RWPE2 (cell line): ENCODE measurements at regions not wholly inside any gene's neighbourhood (a gene's known extent, or its start where the extent isn't known, plus 50 kb on each side); places are given as distances from the start of the nearest gene placed in this dataset.
"Not testable (repeated sequence)": the region's sequence is repeated elsewhere in the genome, so short reads cannot be mapped to it uniquely, and the experiment has no call there.

ENCODE experiments used
- ATAC-seq: fragments of 200-7000 bp; cut with Tn5 transposase; 3 replicates; pipeline ENCODE4 v1.9.1; 2021; ENCODE audit warnings: low read depth
- DNase-seq: peaks from one replicate; pipeline ENCODE4 v3.0.0-alpha.2; 2020; ENCODE audit warnings: low spot score
- H3K27ac ChIP-seq: fragments of 450-650 bp; 2 replicates; pipeline ENCODE4 v1.5.1; 2017; ENCODE audit warnings: mild to moderate bottlenecking; ENCODE audit not compliant: poor library complexity, severe bottlenecking
- H3K27me3 ChIP-seq: fragments of 250-450 bp; sonication (Bioruptor Pico); 2 replicates; pipeline ENCODE4 v1.5.1; 2021; ENCODE audit warnings: mild to moderate bottlenecking, moderate library complexity; ENCODE audit not compliant: insufficient read depth, poor library complexity, severe bottlenecking
- H3K36me3 ChIP-seq: fragments of 250-450 bp; sonication (Bioruptor Pico); 2 replicates; pipeline ENCODE4 v1.5.1; 2020; ENCODE audit warnings: low read depth, mild to moderate bottlenecking, moderate library complexity
- H3K4me1 ChIP-seq: fragments of 250-450 bp; sonication (Bioruptor Pico); 2 replicates; pipeline ENCODE4 v1.5.1; 2021; ENCODE audit warnings: mild to moderate bottlenecking, moderate library complexity; ENCODE audit not compliant: insufficient read depth, poor library complexity, severe bottlenecking
- H3K4me3 ChIP-seq: fragments of 250-450 bp; sonication (Bioruptor Pico); 2 replicates; pipeline ENCODE4 v1.5.1; 2021; ENCODE audit warnings: mild to moderate bottlenecking, moderate library complexity; ENCODE audit not compliant: severe bottlenecking
- H3K9me3 ChIP-seq: fragments of 250-450 bp; sonication (Bioruptor Pico); 2 replicates; pipeline ENCODE4 v1.5.1; 2021; ENCODE audit warnings: mild to moderate bottlenecking, moderate library complexity; ENCODE audit not compliant: severe bottlenecking
- CTCF ChIP-seq: fragments of 450-650 bp; IDR thresholded peaks from one replicate; pipeline ENCODE4 v1.5.1; 2017; ENCODE audit warnings: mild to moderate bottlenecking, moderate library complexity; ENCODE audit not compliant: poor library complexity, severe bottlenecking

GRCh38 chr13:44052780-44053184 is 173.1 kb downstream of the LACC1 start:
- Histone ChIP-seq H3K4me1 (no peaks in the 10 kb centered on the region), H3K27me3 (no peaks in the 10 kb centered on the region), H3K4me3 (no peak overlapping the region), H3K36me3 (no peaks in the 10 kb centered on the region), H3K9me3 (no peaks in the 10 kb centered on the region), H3K27ac (no peak overlapping the region)
- ATAC-seq = no peak
- DNase-seq = no peak
- no peak for TF ChIP-seq CTCF

GRCh38 chr13:44053208-44053607 is 173.5 kb downstream of the LACC1 start:
- H3K27me3 ChIP-seq = no peaks in the 10 kb centered on the region
- DNase-seq = no peak
- no peak overlapping the region for H3K4me3 ChIP-seq
- H3K4me1 ChIP-seq = no peaks in the 10 kb centered on the region
- no peak for TF ChIP-seq CTCF
- no peak overlapping the region for H3K27ac ChIP-seq
- no peaks in the 10 kb centered on the region for H3K36me3 ChIP-seq
- no peaks in the 10 kb centered on the region for H3K9me3 ChIP-seq
- ATAC-seq = no peak

- no peak for ATAC-seq
- no peak for TF ChIP-seq CTCF
- H3K27me3 ChIP-seq = no peaks in the 10 kb centered on the region
Observed at GRCh38 chr13:44054525-44054924, 174.8 kb downstream of the LACC1 start.

DNA sequence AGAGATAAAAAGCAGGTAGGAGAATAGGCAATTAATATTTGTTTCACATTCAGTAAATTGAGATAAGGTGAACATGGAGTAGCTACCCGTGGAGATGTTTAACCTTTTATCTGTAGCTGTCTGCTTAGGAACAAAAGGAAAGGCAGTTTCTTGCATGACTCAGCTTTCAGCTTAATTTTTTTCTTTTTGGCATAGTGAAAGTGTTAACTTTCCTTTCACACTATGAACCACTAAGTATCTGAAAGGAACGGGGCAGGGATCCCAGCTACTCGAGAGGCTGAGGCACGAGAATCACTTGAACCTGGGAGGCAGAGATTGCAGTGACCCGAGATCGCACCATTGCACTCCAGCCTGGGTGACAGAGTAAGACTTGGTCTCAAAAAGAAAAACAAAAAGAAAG is 176.0 kb downstream of the LACC1 start:
- DNase-seq = not testable (repeated sequence)

More at GRCh38 chr13:44054525-44054924, 174.8 kb downstream of the LACC1 start:
- Histone ChIP-seq H3K4me1 (no peaks in the 10 kb centered on the region), H3K4me3 (no peak overlapping the region), H3K9me3 (no peaks in the 10 kb centered on the region), H3K27ac (no peak overlapping the region), H3K36me3 (no peaks in the 10 kb centered on the region)
- no peak for DNase-seq

DNA sequence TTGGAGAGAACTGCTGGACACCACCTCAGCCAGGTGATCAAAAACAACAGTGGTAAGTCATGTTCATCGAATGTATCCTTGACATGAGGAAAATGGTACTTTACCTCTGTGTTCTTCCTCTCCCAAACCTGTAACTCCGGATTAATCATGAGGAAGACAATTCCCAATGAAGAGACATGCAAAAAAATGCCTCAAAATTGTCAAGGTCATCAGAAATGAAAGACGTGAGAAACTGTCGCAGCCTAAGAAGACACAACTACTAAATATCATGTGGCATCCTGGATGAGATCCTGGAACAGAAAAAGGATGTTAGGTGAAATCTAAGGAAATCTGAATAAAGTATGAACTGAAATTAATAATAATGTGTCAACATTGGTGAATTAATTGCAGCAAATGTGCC is 178.4 kb downstream of the LACC1 start:
- H3K4me1 ChIP-seq = no peaks in the 10 kb centered on the region
- no peak for TF ChIP-seq CTCF
- no peak overlapping the region for H3K4me3 ChIP-seq
- no peak for DNase-seq
- no peaks in the 10 kb centered on the region for H3K9me3 ChIP-seq
- no peaks in the 10 kb centered on the region for H3K27me3 ChIP-seq
- no peaks in the 10 kb centered on the region for H3K36me3 ChIP-seq
- H3K27ac ChIP-seq = no peak overlapping the region
- no peak for ATAC-seq

More for the DNA sequence above, 176.0 kb downstream of the LACC1 start:
- ATAC-seq, H3K36me3 ChIP-seq, H3K4me3 ChIP-seq, H3K9me3 ChIP-seq, H3K27me3 ChIP-seq, H3K27ac ChIP-seq, H3K4me1 ChIP-seq: not testable (repeated sequence)
